ENCODE measurements at regions not wholly inside any gene's neighbourhood (a gene's known extent, or its start where the extent isn't known, plus 50 kb on each side); places are given as distances from the start of the nearest gene placed in this dataset.

- no CpG with 5 or more reads among the region's 16 CpGs for WGBS (ENCODE audit: insufficient coverage, low lambda C conversion rate)
- Histone ChIP-seq H3K4me1 (ENCODE audit: control insufficient read depth, insufficient read depth, low read length) (no peaks in the 10 kb centered on the region), H3K9me3 (ENCODE audit: control insufficient read depth, low read depth, low read length) (peaks cover 45% of the 10 kb centered on the region), H3K4me3 (ENCODE audit: low read length) (no peak overlapping the region), H3K27me3 (ENCODE audit: control insufficient read depth, insufficient read depth, low read length) (no peaks in the 10 kb centered on the region), H3K27ac (ENCODE audit: low read length) (no peak overlapping the region), H3K36me3 (ENCODE audit: control insufficient read depth, insufficient read depth, low read length) (no peaks in the 10 kb centered on the region)
- no peak for DNase-seq
Measured at GRCh38 chr13:18962168-18962734, 219.4 kb downstream of the TUBA3C start.

DNA sequence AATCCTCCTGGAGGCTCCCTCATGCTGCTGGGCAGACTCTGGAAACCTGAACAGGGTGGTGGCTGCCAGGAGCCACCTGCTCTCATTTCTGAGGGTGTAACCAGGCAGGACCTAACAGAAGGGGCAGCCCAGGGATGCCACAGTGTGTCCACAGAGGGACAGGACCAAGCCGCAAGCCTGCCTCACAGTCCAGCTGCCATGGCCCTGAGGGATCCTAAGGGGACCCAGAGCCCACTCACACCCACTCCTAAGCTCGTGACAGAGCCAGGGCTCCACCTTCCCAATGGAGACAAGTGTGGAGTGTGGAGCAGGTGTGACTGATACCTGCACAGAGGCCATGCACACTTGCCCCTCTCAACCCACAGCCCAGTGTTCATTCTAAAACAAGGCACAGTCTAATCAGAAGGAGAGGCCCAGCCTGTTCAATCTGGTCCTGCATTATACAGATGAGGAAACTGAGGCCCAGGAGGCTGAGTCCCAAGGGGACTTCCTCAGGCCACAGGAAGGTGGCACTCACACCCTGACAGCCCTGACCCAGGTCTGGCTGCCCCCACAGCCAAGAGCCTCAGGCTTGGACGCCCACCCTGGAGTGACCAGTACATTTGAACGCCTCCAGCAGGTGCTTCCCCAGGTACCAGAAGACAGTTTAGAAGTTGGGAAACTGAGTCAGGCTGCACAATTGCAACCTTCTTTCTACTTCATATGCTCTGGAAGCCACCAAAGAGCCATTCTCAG is 220.1 kb downstream of the TUBA3C start:
- no peak for DNase-seq
- no peak overlapping the region for H3K4me3 ChIP-seq (ENCODE audit: low read length)
- no CpG with 5 or more reads among the region's 4 CpGs for WGBS (ENCODE audit: insufficient coverage, low lambda C conversion rate)
- no peaks in the 10 kb centered on the region for H3K27me3 ChIP-seq (ENCODE audit: control insufficient read depth, insufficient read depth, low read length)
- peaks cover 52% of the 10 kb centered on the region for H3K9me3 ChIP-seq (ENCODE audit: control insufficient read depth, low read depth, low read length)
- H3K36me3 ChIP-seq (ENCODE audit: control insufficient read depth, insufficient read depth, low read length): no peaks in the 10 kb centered on the region
- no peaks in the 10 kb centered on the region for H3K4me1 ChIP-seq (ENCODE audit: control insufficient read depth, insufficient read depth, low read length)
- no peak overlapping the region for H3K27ac ChIP-seq (ENCODE audit: low read length)

DNA sequence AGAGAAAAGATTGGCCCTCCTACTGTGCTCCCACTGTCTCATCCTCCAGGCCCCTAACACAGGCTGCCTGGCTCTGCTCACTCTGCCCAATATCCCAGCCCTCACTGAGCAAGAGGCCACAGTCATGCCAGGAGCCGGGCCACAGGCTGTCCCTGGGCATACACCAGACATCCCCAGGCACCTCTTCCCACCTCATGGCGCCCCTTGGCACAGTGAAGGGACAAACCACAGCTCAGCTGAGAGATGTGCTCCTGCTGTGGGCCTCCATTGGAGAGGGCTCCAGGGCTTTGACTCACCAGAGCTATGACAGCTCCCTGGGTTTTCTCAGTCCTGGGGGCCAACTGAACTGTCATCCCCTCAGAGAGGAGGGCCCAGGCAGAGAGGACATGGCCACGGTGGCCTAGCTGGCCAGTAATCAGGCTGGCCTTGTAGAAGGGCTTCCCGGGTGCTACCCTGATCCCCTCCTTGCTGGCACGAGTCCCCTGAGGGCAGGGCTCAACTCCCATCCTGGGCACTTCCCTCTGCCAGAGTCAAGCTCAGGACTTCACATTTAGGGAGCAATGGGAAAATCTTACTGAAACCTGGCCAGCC is 220.9 kb downstream of the TUBA3C start:
- no peaks in the 10 kb centered on the region for H3K4me1 ChIP-seq (ENCODE audit: control insufficient read depth, insufficient read depth, low read length)
- no CpG with 5 or more reads among the region's 5 CpGs for WGBS (ENCODE audit: insufficient coverage, low lambda C conversion rate)
- DNase-seq: no peak
- no peak overlapping the region for H3K4me3 ChIP-seq (ENCODE audit: low read length)
- H3K36me3 ChIP-seq (ENCODE audit: control insufficient read depth, insufficient read depth, low read length): no peaks in the 10 kb centered on the region
- no peak overlapping the region for H3K27ac ChIP-seq (ENCODE audit: low read length)
- peaks cover 60% of the 10 kb centered on the region for H3K9me3 ChIP-seq (ENCODE audit: control insufficient read depth, low read depth, low read length)
- no peaks in the 10 kb centered on the region for H3K27me3 ChIP-seq (ENCODE audit: control insufficient read depth, insufficient read depth, low read length)

DNA sequence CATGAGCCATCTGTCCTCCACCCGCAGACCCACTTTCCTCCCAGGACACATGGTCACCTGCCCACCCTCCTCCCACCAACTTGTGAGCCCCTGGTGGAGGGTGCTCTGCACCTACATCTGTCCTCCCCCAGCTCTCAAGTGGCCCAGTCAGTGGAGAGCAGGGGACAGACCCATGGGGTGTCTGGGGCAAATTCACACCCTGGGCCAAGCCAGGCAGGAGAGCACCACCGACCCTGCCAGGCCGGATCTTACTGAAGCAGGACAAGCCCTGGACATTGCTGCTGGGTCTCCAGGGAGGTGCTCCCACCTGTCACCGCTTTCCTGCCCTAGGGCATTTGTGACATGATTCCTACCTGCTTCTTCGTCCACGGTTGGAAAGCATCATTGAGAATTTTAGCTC is 221.6 kb downstream of the TUBA3C start:
- Histone ChIP-seq H3K4me1 (ENCODE audit: control insufficient read depth, insufficient read depth, low read length) (no peaks in the 10 kb centered on the region), H3K36me3 (ENCODE audit: control insufficient read depth, insufficient read depth, low read length) (no peaks in the 10 kb centered on the region), H3K27me3 (ENCODE audit: control insufficient read depth, insufficient read depth, low read length) (no peaks in the 10 kb centered on the region), H3K4me3 (ENCODE audit: low read length) (no peak overlapping the region), H3K27ac (ENCODE audit: low read length) (no peak overlapping the region), H3K9me3 (ENCODE audit: control insufficient read depth, low read depth, low read length) (peaks cover 62% of the 10 kb centered on the region)
- no CpG with 5 or more reads among the region's 6 CpGs for WGBS (ENCODE audit: insufficient coverage, low lambda C conversion rate)
- no peak for DNase-seq

GRCh38 chr13:18959229-18959628 is 222.4 kb downstream of the TUBA3C start:
- Histone ChIP-seq H3K9me3 (ENCODE audit: control insufficient read depth, low read depth, low read length) (peaks cover 64% of the 10 kb centered on the region), H3K27ac (ENCODE audit: low read length) (no peak overlapping the region), H3K36me3 (ENCODE audit: control insufficient read depth, insufficient read depth, low read length) (no peaks in the 10 kb centered on the region), H3K4me3 (ENCODE audit: low read length) (no peak overlapping the region), H3K27me3 (ENCODE audit: control insufficient read depth, insufficient read depth, low read length) (no peaks in the 10 kb centered on the region), H3K4me1 (ENCODE audit: control insufficient read depth, insufficient read depth, low read length) (no peaks in the 10 kb centered on the region)
- DNase-seq: no peak
- WGBS (ENCODE audit: insufficient coverage, low lambda C conversion rate): no CpG with 5 or more reads among the region's 2 CpGs

DNA sequence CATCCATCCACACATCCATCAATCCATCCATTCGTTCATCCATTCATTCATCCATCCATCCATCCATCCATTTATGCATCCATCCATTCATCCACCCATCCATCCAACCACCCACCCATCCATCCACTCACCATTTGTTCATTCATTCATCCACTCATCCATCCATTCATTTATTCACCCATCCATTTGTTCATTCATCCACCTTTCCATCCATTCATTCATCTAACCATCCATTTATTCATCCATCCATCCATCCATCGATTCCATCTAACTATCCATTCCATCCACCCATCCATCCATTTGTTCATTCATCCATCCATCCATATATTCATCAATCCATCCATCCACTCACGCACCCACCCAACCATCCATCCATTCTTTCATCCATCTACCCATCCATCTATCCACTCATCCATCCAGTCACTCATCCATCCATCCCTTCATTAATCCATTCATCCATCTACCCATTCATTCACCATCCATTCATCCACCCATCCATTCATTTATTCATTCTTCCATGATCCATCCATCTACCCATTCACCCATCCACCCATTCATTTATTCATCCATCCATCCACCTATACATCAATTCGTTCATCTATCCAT is 225.0 kb downstream of the TUBA3C start:
- WGBS (ENCODE audit: insufficient coverage, low lambda C conversion rate): 84% methylated on average over 4 of the region's 4 CpGs
- no peak for DNase-seq
- no peak overlapping the region for H3K27ac ChIP-seq (ENCODE audit: low read length)
- H3K27me3 ChIP-seq (ENCODE audit: control insufficient read depth, insufficient read depth, low read length): no peaks in the 10 kb centered on the region
- no peak overlapping the region for H3K4me3 ChIP-seq (ENCODE audit: low read length)
- H3K9me3 ChIP-seq (ENCODE audit: control insufficient read depth, low read depth, low read length): peaks cover 66% of the 10 kb centered on the region
- no peaks in the 10 kb centered on the region for H3K36me3 ChIP-seq (ENCODE audit: control insufficient read depth, insufficient read depth, low read length)
- H3K4me1 ChIP-seq (ENCODE audit: control insufficient read depth, insufficient read depth, low read length): no peaks in the 10 kb centered on the region

DNA sequence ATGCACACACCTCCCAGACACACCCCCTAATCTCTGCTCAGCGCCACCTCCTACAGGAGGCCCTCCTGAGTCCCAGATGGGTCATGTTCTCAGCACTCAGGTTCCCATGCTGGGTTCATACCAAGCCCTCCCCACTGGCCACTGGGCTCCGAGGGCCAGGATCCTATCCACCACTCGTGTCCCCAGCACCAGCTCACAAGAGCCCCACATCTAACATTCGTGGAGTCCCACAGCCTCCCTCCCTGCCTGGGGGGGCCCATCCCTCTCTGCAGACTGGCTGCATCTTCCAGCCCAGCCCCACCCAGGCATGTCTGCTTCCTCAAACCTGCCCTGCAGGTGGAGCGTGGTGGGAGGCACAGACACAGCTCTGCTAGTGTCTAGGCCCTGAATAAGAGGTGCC is 227.4 kb downstream of the TUBA3C start:
- H3K27ac ChIP-seq (ENCODE audit: low read length): no peak overlapping the region
- no CpG with 5 or more reads among the region's 5 CpGs for WGBS (ENCODE audit: insufficient coverage, low lambda C conversion rate)
- no peak for DNase-seq
- H3K27me3 ChIP-seq (ENCODE audit: control insufficient read depth, insufficient read depth, low read length): no peaks in the 10 kb centered on the region
- H3K9me3 ChIP-seq (ENCODE audit: control insufficient read depth, low read depth, low read length): peaks cover 70% of the 10 kb centered on the region
- no peaks in the 10 kb centered on the region for H3K36me3 ChIP-seq (ENCODE audit: control insufficient read depth, insufficient read depth, low read length)
- no peaks in the 10 kb centered on the region for H3K4me1 ChIP-seq (ENCODE audit: control insufficient read depth, insufficient read depth, low read length)
- H3K4me3 ChIP-seq (ENCODE audit: low read length): no peak overlapping the region

DNA sequence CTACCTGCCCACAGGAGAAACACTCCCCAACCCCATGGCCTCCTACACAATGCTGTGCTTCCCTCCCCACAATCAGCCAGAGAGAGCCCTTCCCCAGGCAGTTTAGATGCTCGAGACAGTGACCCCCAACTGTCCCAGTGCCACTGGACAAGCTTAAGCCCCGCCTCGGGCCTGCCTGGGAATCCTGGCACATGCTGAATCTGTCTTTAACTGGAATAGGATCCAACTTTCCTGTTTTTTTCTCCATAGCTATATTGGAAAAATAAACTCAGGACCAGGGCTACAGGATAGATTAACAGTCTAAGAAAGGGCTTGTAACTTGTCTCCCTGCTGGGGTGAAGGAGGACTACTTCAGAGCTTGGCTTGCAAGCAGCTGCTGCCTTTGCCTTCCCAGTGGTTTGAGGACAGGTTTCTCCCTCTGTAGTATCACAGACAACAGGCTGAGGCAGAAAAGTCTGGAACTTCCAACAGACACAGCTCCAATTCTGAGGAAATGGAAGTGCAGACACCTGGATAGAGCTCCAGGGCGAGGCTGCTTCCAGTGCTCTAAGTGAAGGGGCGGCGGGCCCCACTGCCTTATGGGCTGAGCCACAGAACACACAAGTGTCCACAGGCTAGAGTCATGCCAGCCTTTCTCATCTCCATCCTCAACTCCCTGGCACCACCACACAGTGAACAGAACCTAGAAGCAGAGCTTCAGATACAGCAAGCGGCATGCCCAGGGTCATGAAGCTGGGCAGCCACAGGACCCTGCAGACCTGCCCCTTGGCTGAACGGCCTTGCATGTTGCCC is 228.3 kb downstream of the TUBA3C start:
- WGBS (ENCODE audit: insufficient coverage, low lambda C conversion rate): no CpG with 5 or more reads among the region's 8 CpGs
- H3K9me3 ChIP-seq (ENCODE audit: control insufficient read depth, low read depth, low read length): peaks cover 68% of the 10 kb centered on the region
- no peak for DNase-seq
- H3K27me3 ChIP-seq (ENCODE audit: control insufficient read depth, insufficient read depth, low read length): no peaks in the 10 kb centered on the region
- no peak overlapping the region for H3K4me3 ChIP-seq (ENCODE audit: low read length)
- H3K4me1 ChIP-seq (ENCODE audit: control insufficient read depth, insufficient read depth, low read length): no peaks in the 10 kb centered on the region
- H3K36me3 ChIP-seq (ENCODE audit: control insufficient read depth, insufficient read depth, low read length): no peaks in the 10 kb centered on the region
- H3K27ac ChIP-seq (ENCODE audit: low read length): no peak overlapping the region

DNA sequence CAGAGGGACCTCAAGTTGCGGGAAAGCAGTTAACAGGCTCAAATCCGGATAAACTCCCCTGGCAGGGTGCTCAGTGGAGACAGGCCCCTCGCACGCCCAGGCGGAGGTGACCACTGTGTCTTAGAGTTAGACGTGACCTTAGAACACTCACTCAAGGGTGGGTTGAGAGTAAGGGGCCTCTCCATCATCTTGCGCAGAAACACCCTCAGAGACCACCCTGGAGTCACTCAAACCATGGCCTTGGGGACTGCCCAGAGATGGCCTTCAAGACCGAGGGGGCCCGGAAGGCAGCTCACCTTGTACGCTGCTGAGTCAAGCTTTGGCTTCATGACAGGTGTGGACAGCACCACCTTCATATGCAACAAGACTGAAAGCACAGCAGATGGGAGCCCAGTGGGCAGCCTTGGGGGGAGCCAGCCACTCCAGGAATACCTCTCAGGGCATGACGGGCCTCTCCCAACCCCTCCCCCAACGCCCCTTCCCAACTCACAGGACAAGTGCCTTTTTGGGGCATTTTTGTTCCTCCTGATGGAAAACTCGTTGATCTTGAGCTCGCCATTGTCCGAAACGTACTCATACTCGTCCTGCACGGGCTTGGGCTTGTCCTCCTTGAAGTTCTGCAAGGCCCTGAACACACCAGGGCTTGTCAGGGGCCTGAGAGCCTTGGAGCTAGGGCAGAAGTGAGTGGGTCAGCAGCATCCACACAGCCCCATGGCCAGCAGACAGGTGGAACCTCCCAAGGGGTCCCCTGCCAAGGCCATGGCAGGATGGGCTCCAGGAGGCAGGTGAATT is 229.2 kb downstream of the TUBA3C start:
- no peak overlapping the region for H3K27ac ChIP-seq (ENCODE audit: low read length)
- H3K4me3 ChIP-seq (ENCODE audit: low read length): no peak overlapping the region
- H3K36me3 ChIP-seq (ENCODE audit: control insufficient read depth, insufficient read depth, low read length): no peaks in the 10 kb centered on the region
- DNase-seq: no peak
- H3K9me3 ChIP-seq (ENCODE audit: control insufficient read depth, low read depth, low read length): peaks cover 69% of the 10 kb centered on the region
- H3K4me1 ChIP-seq (ENCODE audit: control insufficient read depth, insufficient read depth, low read length): no peaks in the 10 kb centered on the region
- no peaks in the 10 kb centered on the region for H3K27me3 ChIP-seq (ENCODE audit: control insufficient read depth, insufficient read depth, low read length)
- no CpG with 5 or more reads among the region's 18 CpGs for WGBS (ENCODE audit: insufficient coverage, low lambda C conversion rate)
